Neural crest cell (in vitro differentiated cells): ENCODE measurements at regions not wholly inside any gene's neighbourhood (a gene's known extent, or its start where the extent isn't known, plus 50 kb on each side); places are given as distances from the start of the nearest gene placed in this dataset.

Experiments
- DNase-seq: peaks from one replicate; pipeline ENCODE4 v3.0.0; 2021; ENCODE audit warnings: low read depth, mixed read lengths, low spot score
- H3K27ac Mint-ChIP-seq: one replicate; pipeline ENCODE4 v1.8.0; 2021; ENCODE audit warnings: mild to moderate bottlenecking, mixed read lengths; ENCODE audit not compliant: unreplicated experiment
- H3K27me3 Mint-ChIP-seq: 2 replicates; pipeline ENCODE4 v1.8.0; 2021; ENCODE audit warnings: low read depth, mild to moderate bottlenecking, mixed read lengths
- H3K36me3 Mint-ChIP-seq: 2 replicates; pipeline ENCODE4 v1.8.0; 2021; ENCODE audit warnings: low read depth, mild to moderate bottlenecking, mixed read lengths
- H3K4me1 Mint-ChIP-seq: 2 replicates; pipeline ENCODE4 v1.8.0; 2021; ENCODE audit warnings: mixed read lengths
- H3K4me3 Mint-ChIP-seq: one replicate; pipeline ENCODE4 v1.8.0; 2021; ENCODE audit warnings: mild to moderate bottlenecking, mixed read lengths
- H3K9me3 Mint-ChIP-seq: 2 replicates; pipeline ENCODE4 v1.8.0; 2021; ENCODE audit warnings: mixed read lengths
- CTCF ChIP-seq: fragments of 200-600 bp; sonication (generic); conservative IDR thresholded peaks from 2 replicates; pipeline ENCODE4 v1.5.0; 2021; ENCODE audit warnings: antibody characterized with exemption, mild to moderate bottlenecking

GRCh38 chr6:43868467-43868866 is 98.5 kb downstream of the VEGFA start:
- Mint-ChIP-seq H3K27ac (no peak overlapping the region), H3K36me3 (no peaks in the 10 kb centered on the region), H3K4me3 (no peak overlapping the region), H3K27me3 (peaks cover 2% of the 10 kb centered on the region), H3K9me3 (no peaks in the 10 kb centered on the region), H3K4me1 (no peaks in the 10 kb centered on the region)
- DNase-seq, result no peak
- no peak for TF ChIP-seq CTCF

GRCh38 chr6:43867996-43868395 is 98.0 kb downstream of the VEGFA start:
- no peak for DNase-seq
- Mint-ChIP-seq H3K27ac (no peak overlapping the region), H3K27me3 (peaks cover 6% of the 10 kb centered on the region), H3K4me1 (no peaks in the 10 kb centered on the region), H3K9me3 (no peaks in the 10 kb centered on the region), H3K36me3 (no peaks in the 10 kb centered on the region), H3K4me3 (no peak overlapping the region)
- no peak for TF ChIP-seq CTCF

- Mint-ChIP-seq H3K4me1 (no peaks in the 10 kb centered on the region), H3K27me3 (peaks cover 6% of the 10 kb centered on the region), H3K27ac (no peak overlapping the region), H3K4me3 (no peak overlapping the region), H3K36me3 (no peaks in the 10 kb centered on the region), H3K9me3 (no peaks in the 10 kb centered on the region)
- no peak for DNase-seq
- no peak for TF ChIP-seq CTCF
Measured at GRCh38 chr6:43867246-43867645, 97.2 kb downstream of the VEGFA start.

- H3K27ac Mint-ChIP-seq, result no peak overlapping the region
Measured at GRCh38 chr6:43865932-43866645, 96.1 kb downstream of the VEGFA start.

GRCh38 chr6:43865086-43865485 is 95.1 kb downstream of the VEGFA start:
- Mint-ChIP-seq H3K27me3 (peaks cover 6% of the 10 kb centered on the region), H3K4me3 (no peak overlapping the region), H3K9me3 (no peaks in the 10 kb centered on the region), H3K36me3 (no peaks in the 10 kb centered on the region), H3K27ac (no peak overlapping the region), H3K4me1 (peaks cover 5% of the 10 kb centered on the region)
- no peak for TF ChIP-seq CTCF
- no peak for DNase-seq

More at GRCh38 chr6:43865932-43866645, 96.1 kb downstream of the VEGFA start:
- Mint-ChIP-seq H3K36me3 (no peaks in the 10 kb centered on the region), H3K27me3 (peaks cover 6% of the 10 kb centered on the region), H3K9me3 (no peaks in the 10 kb centered on the region), H3K4me1 (peaks cover 4% of the 10 kb centered on the region), H3K4me3 (no peak overlapping the region)
- no peak for TF ChIP-seq CTCF
- DNase-seq, result no peak
